ENCODE measurements at regions not wholly inside any gene's neighbourhood (a gene's known extent, or its start where the extent isn't known, plus 50 kb on each side); places are given as distances from the start of the nearest gene placed in this dataset.

- TF ChIP-seq, protein P1, sequence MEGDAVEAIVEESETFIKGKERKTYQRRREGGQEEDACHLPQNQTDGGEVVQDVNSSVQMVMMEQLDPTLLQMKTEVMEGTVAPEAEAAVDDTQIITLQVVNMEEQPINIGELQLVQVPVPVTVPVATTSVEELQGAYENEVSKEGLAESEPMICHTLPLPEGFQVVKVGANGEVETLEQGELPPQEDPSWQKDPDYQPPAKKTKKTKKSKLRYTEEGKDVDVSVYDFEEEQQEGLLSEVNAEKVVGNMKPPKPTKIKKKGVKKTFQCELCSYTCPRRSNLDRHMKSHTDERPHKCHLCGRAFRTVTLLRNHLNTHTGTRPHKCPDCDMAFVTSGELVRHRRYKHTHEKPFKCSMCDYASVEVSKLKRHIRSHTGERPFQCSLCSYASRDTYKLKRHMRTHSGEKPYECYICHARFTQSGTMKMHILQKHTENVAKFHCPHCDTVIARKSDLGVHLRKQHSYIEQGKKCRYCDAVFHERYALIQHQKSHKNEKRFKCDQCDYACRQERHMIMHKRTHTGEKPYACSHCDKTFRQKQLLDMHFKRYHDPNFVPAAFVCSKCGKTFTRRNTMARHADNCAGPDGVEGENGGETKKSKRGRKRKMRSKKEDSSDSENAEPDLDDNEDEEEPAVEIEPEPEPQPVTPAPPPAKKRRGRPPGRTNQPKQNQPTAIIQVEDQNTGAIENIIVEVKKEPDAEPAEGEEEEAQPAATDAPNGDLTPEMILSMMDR (IDR thresholded peaks at IDR 0.05) = no peak
- H3K27me3 ChIP-seq = no peaks in the 10 kb centered on the region
- intact Hi-C loops (cut with DNase I; ENCODE audit: low total_unique reads) = no loop called here
- DNase-seq = no peak
- no peaks in the 10 kb centered on the region for H3K9me3 ChIP-seq
- no peaks in the 10 kb centered on the region for H3K4me1 ChIP-seq
- H3K36me3 ChIP-seq = no peaks in the 10 kb centered on the region
- H3K4me3 ChIP-seq = no peak overlapping the region
- H3K27ac ChIP-seq = no peak overlapping the region
Measured at GRCh38 chr1:233549404-233549803, 64.5 kb upstream of the KCNK1 start.

DNA sequence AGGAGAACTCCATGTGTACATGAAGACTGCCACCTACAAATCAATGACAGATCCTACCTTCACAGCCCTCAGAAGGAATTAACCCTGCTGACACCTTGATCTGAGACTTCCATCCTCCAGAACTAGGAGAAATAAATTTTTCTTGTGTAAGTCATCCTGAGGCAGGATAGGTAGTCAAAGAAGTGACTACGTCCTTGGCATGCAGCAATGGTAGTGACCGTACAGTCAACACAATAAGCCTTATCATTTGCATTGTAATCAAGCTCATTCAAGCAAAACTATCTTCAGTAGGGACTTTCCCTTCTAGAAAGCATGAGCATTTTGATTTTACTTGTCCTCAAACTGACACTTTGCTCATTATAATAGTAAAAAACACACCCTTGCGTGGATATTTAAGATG, 64.0 kb upstream of the KCNK1 start:
- no peak for DNase-seq
- Histone ChIP-seq H3K27ac (no peak overlapping the region), H3K4me1 (no peaks in the 10 kb centered on the region), H3K27me3 (no peaks in the 10 kb centered on the region), H3K36me3 (no peaks in the 10 kb centered on the region), H3K9me3 (no peaks in the 10 kb centered on the region), H3K4me3 (no peak overlapping the region)
- TF ChIP-seq, protein P1 (IDR thresholded peaks at IDR 0.05) = no peak
- intact Hi-C loops (cut with DNase I; ENCODE audit: low total_unique reads) = no loop called here

DNA sequence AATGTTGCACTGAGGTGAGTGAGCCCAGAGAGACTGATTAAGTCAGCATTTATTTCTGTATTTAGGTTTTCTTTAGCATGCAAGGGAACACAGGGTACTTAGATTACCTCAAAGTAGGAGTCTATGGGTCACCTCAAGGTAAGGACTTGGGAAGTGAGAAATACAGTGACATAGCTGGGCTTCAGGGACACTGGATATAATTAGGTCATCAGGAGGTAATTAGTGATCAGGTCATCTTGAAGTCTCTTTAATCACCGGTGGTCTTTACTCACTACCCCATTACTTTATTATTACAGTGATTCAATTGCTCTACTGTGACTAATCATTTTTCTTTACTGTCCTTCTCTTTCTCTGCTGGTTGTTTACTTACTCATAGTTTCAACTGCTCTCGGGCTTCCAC, 59.9 kb upstream of the KCNK1 start:
- Histone ChIP-seq H3K4me3 (no peak overlapping the region), H3K36me3 (no peaks in the 10 kb centered on the region), H3K27me3 (no peaks in the 10 kb centered on the region), H3K4me1 (no peaks in the 10 kb centered on the region), H3K9me3 (no peaks in the 10 kb centered on the region), H3K27ac (no peak overlapping the region)
- intact Hi-C loops (cut with DNase I; ENCODE audit: low total_unique reads) = no loop called here
- no peak for DNase-seq
- TF ChIP-seq, protein P1 (IDR thresholded peaks at IDR 0.05) = no peak

DNA sequence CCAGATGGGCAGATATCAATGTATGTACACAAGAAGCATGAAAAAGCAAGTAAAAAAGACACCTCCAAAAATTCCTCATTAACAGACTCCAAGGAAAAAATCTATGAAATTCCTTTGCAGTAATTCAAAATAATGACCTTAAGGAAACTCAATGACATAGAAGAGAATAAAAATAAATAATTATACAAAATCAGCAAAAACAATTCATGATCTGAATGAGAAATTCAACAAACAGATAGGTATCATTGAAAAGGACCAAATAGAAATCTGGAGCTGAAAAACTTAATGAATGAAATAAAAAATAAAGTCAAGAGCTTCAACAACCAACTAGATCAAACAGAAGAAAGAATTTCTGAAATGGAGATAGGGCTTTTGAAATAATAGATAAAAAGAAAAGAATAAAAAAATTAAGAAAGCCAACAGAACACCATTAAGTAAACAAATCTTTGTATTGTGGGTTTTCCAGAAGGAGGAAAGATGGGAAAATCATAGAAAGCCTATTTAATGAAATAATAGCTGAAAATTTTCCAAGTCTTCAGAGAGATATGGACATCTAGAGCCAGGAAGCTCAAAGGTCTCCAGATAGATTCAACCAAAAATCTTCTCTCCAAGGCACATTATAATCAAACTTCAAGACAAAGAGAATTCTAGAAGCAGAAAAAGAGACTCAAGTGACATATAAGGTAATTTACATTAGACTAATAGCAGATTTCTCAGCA, 52.0 kb upstream of the KCNK1 start:
- intact Hi-C loops (cut with DNase I; ENCODE audit: low total_unique reads) = no loop called here
- Histone ChIP-seq H3K9me3 (peaks cover 0 to 9% (median 3%) of the 10 kb centered on the region in 3 donors), H3K4me1 (no peaks in the 10 kb centered on the region), H3K4me3 (no peak overlapping the region), H3K27me3 (no peaks in the 10 kb centered on the region), H3K36me3 (no peaks in the 10 kb centered on the region), H3K27ac (no peak overlapping the region)
- TF ChIP-seq, protein P1 (IDR thresholded peaks at IDR 0.05) = no peak
- DNase-seq = no peak
